KMS-11 (cell line): ENCODE measurements at regions not wholly inside any gene's neighbourhood (a gene's known extent, or its start where the extent isn't known, plus 50 kb on each side); places are given as distances from the start of the nearest gene placed in this dataset.
"Not testable (repeated sequence)": the region's sequence is repeated elsewhere in the genome, so short reads cannot be mapped to it uniquely, and the experiment has no call there.

Source experiments
- H2AFZ ChIP-seq: fragments of 200-600 bp; sonication (generic); 2 replicates; pipeline ENCODE4 v1.6.1; 2016; ENCODE audit warnings: antibody characterized with exemption, mixed run types, low read depth
- H3K27ac ChIP-seq: fragments of 200-600 bp; sonication (generic); 2 replicates; pipeline ENCODE4 v1.6.1; 2016; ENCODE audit warnings: mild to moderate bottlenecking, mixed run types
- H3K27me3 ChIP-seq: fragments of 200-600 bp; sonication (generic); 2 replicates; pipeline ENCODE4 v1.6.1; 2017; ENCODE audit warnings: mild to moderate bottlenecking, low read depth, mixed run types, moderate library complexity; ENCODE audit not compliant: insufficient read depth
- H3K36me3 ChIP-seq: fragments of 200-600 bp; sonication (generic); 2 replicates; pipeline ENCODE4 v1.6.1; 2017; ENCODE audit warnings: mild to moderate bottlenecking, mixed run types; ENCODE audit not compliant: insufficient read depth
- H3K4me1 ChIP-seq: fragments of 200-600 bp; sonication (generic); 2 replicates; pipeline ENCODE4 v1.6.1; 2016; ENCODE audit warnings: mild to moderate bottlenecking, low read depth, mixed run types; ENCODE audit not compliant: poor library complexity, severe bottlenecking
- H3K4me2 ChIP-seq: fragments of 200-600 bp; sonication (generic); 2 replicates; pipeline ENCODE4 v1.7.0; 2016; ENCODE audit warnings: mild to moderate bottlenecking, mixed run types
- H3K4me3 ChIP-seq: fragments of 200-600 bp; sonication (generic); IDR thresholded peaks from 2 replicates; pipeline ENCODE4 v1.6.1; 2017; ENCODE audit warnings: low read depth, low read length, mixed read lengths; ENCODE audit not compliant: insufficient read depth
- H3K79me2 ChIP-seq: fragments of 200-600 bp; sonication (generic); 2 replicates; pipeline ENCODE4 v1.6.1; 2016; ENCODE audit warnings: low read depth, mixed run types; ENCODE audit not compliant: insufficient read depth
- H3K9ac ChIP-seq: fragments of 200-600 bp; sonication (generic); 2 replicates; pipeline ENCODE4 v1.6.1; 2016; ENCODE audit warnings: mild to moderate bottlenecking, mixed run types
- H4K20me1 ChIP-seq: fragments of 200-600 bp; sonication (generic); 2 replicates; pipeline ENCODE4 v1.6.1; 2016; ENCODE audit warnings: mild to moderate bottlenecking, mixed run types; ENCODE audit not compliant: insufficient read depth
- CTCF ChIP-seq: fragments of 200-600 bp; sonication (generic); conservative IDR thresholded peaks from 2 replicates; pipeline ENCODE4 v1.6.1; 2017; ENCODE audit warnings: low read depth, mild to moderate bottlenecking, antibody characterized with exemption, low read length, moderate library complexity, mixed read lengths

- Histone ChIP-seq H3K4me2 (no peak overlapping the region), H2AFZ (no peak overlapping the region), H4K20me1 (no peaks in the 10 kb centered on the region), H3K4me1 (no peaks in the 10 kb centered on the region), H3K9ac (no peak overlapping the region), H3K79me2 (no peaks in the 10 kb centered on the region), H3K36me3 (no peaks in the 10 kb centered on the region), H3K4me3 (no peak overlapping the region), H3K27ac (no peak overlapping the region), H3K27me3 (no peaks in the 10 kb centered on the region)
- TF ChIP-seq CTCF: no peak
Observed at GRCh38 chr12:72889791-72890190, 617.6 kb downstream of the TRHDE start.

GRCh38 chr12:72901685-72902084 lies 629.5 kb downstream of the TRHDE start:
- H3K4me1 ChIP-seq: peaks cover 10% of the 10 kb centered on the region
- H2AFZ ChIP-seq: peak overlapping the region; percentile 25; the same call in 1 of the 2 replicates
- H3K79me2 ChIP-seq: no peaks in the 10 kb centered on the region
- H3K9ac ChIP-seq: no peak overlapping the region
- H3K4me2 ChIP-seq: no peak overlapping the region
- no peaks in the 10 kb centered on the region for H4K20me1 ChIP-seq
- H3K27ac ChIP-seq: no peak overlapping the region
- no peak overlapping the region for H3K4me3 ChIP-seq
- no peaks in the 10 kb centered on the region for H3K36me3 ChIP-seq
- TF ChIP-seq CTCF: no peak
- H3K27me3 ChIP-seq: no peaks in the 10 kb centered on the region

GRCh38 chr12:72925716-72926115 lies 653.5 kb downstream of the TRHDE start:
- Histone ChIP-seq H3K79me2 (no peaks in the 10 kb centered on the region), H4K20me1 (no peaks in the 10 kb centered on the region), H3K27ac (no peak overlapping the region), H3K4me3 (no peak overlapping the region), H3K9ac (no peak overlapping the region), H3K4me1 (peaks cover 5% of the 10 kb centered on the region), H3K36me3 (no peaks in the 10 kb centered on the region), H3K4me2 (no peak overlapping the region), H2AFZ (no peak overlapping the region), H3K27me3 (no peaks in the 10 kb centered on the region)
- no peak for TF ChIP-seq CTCF

GRCh38 chr12:72931838-72932237 lies 659.7 kb downstream of the TRHDE start:
- not testable (repeated sequence) for H3K27me3 ChIP-seq, H3K27ac ChIP-seq, H4K20me1 ChIP-seq, H3K4me3 ChIP-seq, H3K4me2 ChIP-seq, H3K36me3 ChIP-seq, H2AFZ ChIP-seq, H3K79me2 ChIP-seq, H3K9ac ChIP-seq, H3K4me1 ChIP-seq

GRCh38 chr12:72937486-72937885 lies 665.3 kb downstream of the TRHDE start:
- Histone ChIP-seq H3K4me1 (no peaks in the 10 kb centered on the region), H4K20me1 (no peaks in the 10 kb centered on the region), H2AFZ (no peak overlapping the region), H3K27ac (no peak overlapping the region), H3K9ac (no peak overlapping the region), H3K4me3 (no peak overlapping the region), H3K27me3 (no peaks in the 10 kb centered on the region), H3K4me2 (no peak overlapping the region), H3K36me3 (no peaks in the 10 kb centered on the region), H3K79me2 (no peaks in the 10 kb centered on the region)
- TF ChIP-seq CTCF: no peak
